ENCODE measurements at regions not wholly inside any gene's neighbourhood (a gene's known extent, or its start where the extent isn't known, plus 50 kb on each side); places are given as distances from the start of the nearest gene placed in this dataset.

GRCh38 chr15:69637818-69638217, 185.2 kb downstream of the RPLP1 start:
- no peak overlapping the region for H3K27ac Mint-ChIP-seq (ENCODE audit: unreplicated experiment)
- TF ChIP-seq CTCF (conservative IDR thresholded peaks at IDR 0.05), result no peak
- no peak for DNase-seq (ENCODE audit: low read depth, low spot score)
- H3K27me3 Mint-ChIP-seq (ENCODE audit: low read depth), result peaks cover 4% of the 10 kb centered on the region
- H3K9me3 Mint-ChIP-seq, result peaks cover 20% of the 10 kb centered on the region
- no peak overlapping the region for H3K4me3 Mint-ChIP-seq
- no peaks in the 10 kb centered on the region for H3K4me1 Mint-ChIP-seq
- no peaks in the 10 kb centered on the region for H3K36me3 Mint-ChIP-seq (ENCODE audit: low read depth)

- no peak for TF ChIP-seq CTCF (conservative IDR thresholded peaks at IDR 0.05)
- Mint-ChIP-seq H3K9me3 (peaks cover 14% of the 10 kb centered on the region), H3K4me3 (no peak overlapping the region), H3K27me3 (ENCODE audit: low read depth) (peaks cover 13% of the 10 kb centered on the region), H3K27ac (ENCODE audit: unreplicated experiment) (no peak overlapping the region), H3K4me1 (peaks cover 8% of the 10 kb centered on the region), H3K36me3 (ENCODE audit: low read depth) (no peaks in the 10 kb centered on the region)
- DNase-seq (ENCODE audit: low read depth, low spot score), result no peak
These were observed 190.9 kb downstream of the RPLP1 start for GRCh38 chr15:69643476-69643875.

- Mint-ChIP-seq H3K27me3 (ENCODE audit: low read depth) (peaks cover 18% of the 10 kb centered on the region), H3K4me3 (no peak overlapping the region), H3K27ac (ENCODE audit: unreplicated experiment) (no peak overlapping the region), H3K4me1 (peaks cover 11% of the 10 kb centered on the region), H3K36me3 (ENCODE audit: low read depth) (no peaks in the 10 kb centered on the region), H3K9me3 (peaks cover 14% of the 10 kb centered on the region)
- no peak for DNase-seq (ENCODE audit: low read depth, low spot score)
- no peak for TF ChIP-seq CTCF (conservative IDR thresholded peaks at IDR 0.05)
These were observed 191.4 kb downstream of the RPLP1 start for GRCh38 chr15:69643971-69644370.

- H3K27ac Mint-ChIP-seq (ENCODE audit: unreplicated experiment), result no peak overlapping the region
These were observed 192.3 kb downstream of the RPLP1 start for GRCh38 chr15:69644876-69645275.

GRCh38 chr15:69647142-69647513, 194.5 kb downstream of the RPLP1 start:
- H3K36me3 Mint-ChIP-seq (ENCODE audit: low read depth), result no peaks in the 10 kb centered on the region
- no peak for TF ChIP-seq CTCF (conservative IDR thresholded peaks at IDR 0.05)
- DNase-seq (ENCODE audit: low read depth, low spot score), result no peak
- no peak overlapping the region for H3K27ac Mint-ChIP-seq (ENCODE audit: unreplicated experiment)
- H3K4me1 Mint-ChIP-seq, result peaks cover 11% of the 10 kb centered on the region
- H3K27me3 Mint-ChIP-seq (ENCODE audit: low read depth), result peaks cover 39% of the 10 kb centered on the region
- no peak overlapping the region for H3K4me3 Mint-ChIP-seq
- H3K9me3 Mint-ChIP-seq, result no peaks in the 10 kb centered on the region

More at GRCh38 chr15:69644876-69645275, 192.3 kb downstream of the RPLP1 start:
- no peaks in the 10 kb centered on the region for H3K36me3 Mint-ChIP-seq (ENCODE audit: low read depth)
- DNase-seq (ENCODE audit: low read depth, low spot score), result no peak
- H3K27me3 Mint-ChIP-seq (ENCODE audit: low read depth), result peaks cover 27% of the 10 kb centered on the region
- H3K9me3 Mint-ChIP-seq, result peaks cover 10% of the 10 kb centered on the region
- no peak overlapping the region for H3K4me3 Mint-ChIP-seq
- no peak for TF ChIP-seq CTCF (conservative IDR thresholded peaks at IDR 0.05)
- peaks cover 11% of the 10 kb centered on the region for H3K4me1 Mint-ChIP-seq

- TF ChIP-seq CTCF (conservative IDR thresholded peaks at IDR 0.05), result no peak
- H3K4me3 Mint-ChIP-seq, result no peak overlapping the region
- H3K27ac Mint-ChIP-seq (ENCODE audit: unreplicated experiment), result no peak overlapping the region
- H3K9me3 Mint-ChIP-seq, result no peaks in the 10 kb centered on the region
- peaks cover 40% of the 10 kb centered on the region for H3K27me3 Mint-ChIP-seq (ENCODE audit: low read depth)
- DNase-seq (ENCODE audit: low read depth, low spot score), result no peak
- H3K36me3 Mint-ChIP-seq (ENCODE audit: low read depth), result no peaks in the 10 kb centered on the region
- peaks cover 11% of the 10 kb centered on the region for H3K4me1 Mint-ChIP-seq
These were observed 195.6 kb downstream of the RPLP1 start for GRCh38 chr15:69648212-69648611.
